ENCODE measurements at regions not wholly inside any gene's neighbourhood (a gene's known extent, or its start where the extent isn't known, plus 50 kb on each side); places are given as distances from the start of the nearest gene placed in this dataset.

- TF ChIP-seq POLR2A (IDR thresholded peaks at IDR 0.05) (no peak), CTCF (IDR thresholded peaks at IDR 0.05) (no peak)
Observed at GRCh38 chr5:60488466-60489130, 211.4 kb downstream of the DEPDC1B start.
